Loucy (cell line): ENCODE measurements at regions not wholly inside any gene's neighbourhood (a gene's known extent, or its start where the extent isn't known, plus 50 kb on each side); places are given as distances from the start of the nearest gene placed in this dataset.

Experiments
- CTCF ChIP-seq: fragments of 200-600 bp; sonication (generic); conservative IDR thresholded peaks from 2 replicates; pipeline ENCODE4 v1.5.1; 2014; ENCODE audit warnings: mild to moderate bottlenecking, antibody characterized with exemption, low read length
- EZH2phosphoT487 ChIP-seq: fragments of 200-600 bp; IDR thresholded peaks from 2 replicates; pipeline ENCODE4 v1.6.1; 2018; ENCODE audit warnings: antibody characterized with exemption, mild to moderate bottlenecking, moderate library complexity, borderline replicate concordance

DNA sequence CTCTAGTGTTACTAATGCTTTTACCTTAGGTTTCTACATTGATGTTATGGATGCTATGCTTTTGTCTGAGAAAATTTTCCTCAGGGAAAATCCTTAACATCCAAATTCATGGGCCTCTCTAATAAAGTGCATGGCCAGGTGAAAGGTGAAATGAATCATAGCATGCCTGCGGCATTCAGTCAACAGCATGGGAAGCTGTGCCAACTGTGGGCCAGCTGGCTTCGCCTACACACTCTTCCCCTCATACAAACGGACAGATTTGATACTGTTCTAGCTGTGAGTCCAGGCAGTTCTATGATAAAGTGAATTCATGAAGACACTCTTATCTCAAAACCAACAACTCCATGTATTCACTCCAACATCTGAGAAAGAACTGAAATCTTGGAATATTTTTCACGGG lies 374.1 kb downstream of the PLK2 start:
- no peak for TF ChIP-seq CTCF
- TF ChIP-seq EZH2phosphoT487 = no peak
